ENCODE measurements at regions not wholly inside any gene's neighbourhood (a gene's known extent, or its start where the extent isn't known, plus 50 kb on each side); places are given as distances from the start of the nearest gene placed in this dataset.
"Not testable (repeated sequence)": the region's sequence is repeated elsewhere in the genome, so short reads cannot be mapped to it uniquely, and the experiment has no call there.

GRCh38 chr20:24858500-24858899 is 90.6 kb upstream of the CST7 start:
- not testable (repeated sequence) for TF ChIP-seq POLR2A (IDR thresholded peaks at IDR 0.05; ENCODE audit: low read length); GATA1 (IDR thresholded peaks at IDR 0.05; ENCODE audit: low read depth, low read length)

All from erythroblast (primary cell).